ENCODE measurements at regions not wholly inside any gene's neighbourhood (a gene's known extent, or its start where the extent isn't known, plus 50 kb on each side); places are given as distances from the start of the nearest gene placed in this dataset.

DNA sequence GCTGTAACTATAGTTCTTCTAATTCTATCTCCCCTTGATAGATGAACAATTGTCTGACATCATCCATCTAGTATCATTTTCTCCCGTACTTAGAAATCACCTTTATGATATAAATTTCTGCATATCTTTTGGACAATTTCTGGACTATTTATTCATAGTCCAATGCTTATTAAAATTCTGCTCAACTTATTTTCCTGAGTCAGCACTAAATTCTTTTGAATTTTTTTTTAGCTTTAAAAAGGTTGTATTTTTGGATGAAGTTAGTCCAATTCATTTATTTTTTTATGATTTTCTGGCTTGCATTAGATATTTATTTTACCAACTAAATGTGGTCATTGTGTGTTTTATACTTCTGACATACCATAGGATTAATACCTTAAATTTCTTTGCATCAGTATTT lies 538.5 kb upstream of the DCC start:
- FAIRE-seq (no peak), ATAC-seq (no peak), DNase-seq (ENCODE audit: low spot score) (no peak)
- ChIA-PET POLR2A (no interaction called here), CTCF (ENCODE audit: low intra/inter-chr PET ratio, low total read pairs) (no interaction called here)
- H3K9ac ChIP-seq (ENCODE audit: insufficient read depth, low read depth, low read length), result no peak overlapping the region
- BruUV-seq (replicated peaks), result no TSS peak
- no peaks in the 10 kb centered on the region for H4K20me1 ChIP-seq (ENCODE audit: insufficient read depth, low read length)
- WGBS (ENCODE audit: low lambda C conversion rate), result 36% methylated on average over 1 of the region's 1 CpG
- no peaks in the 10 kb centered on the region for H3K4me1 ChIP-seq (ENCODE audit: insufficient read depth, low read length)
- no peaks in the 10 kb centered on the region for H3K79me2 ChIP-seq (ENCODE audit: insufficient read depth, low read length)
- no peak overlapping the region for H3K4me2 ChIP-seq (ENCODE audit: low read depth, low read length)
- TF ChIP-seq ZNF180 (CRISPR knock-in tag; IDR thresholded peaks at IDR 0.05; ENCODE audit: borderline replicate concordance, low read depth), result no peak
- no peak for TF ChIP-seq RFX5 (IDR thresholded peaks at IDR 0.05; ENCODE audit: low read depth, low read length)
- TF ChIP-seq U2AF2 (IDR thresholded peaks at IDR 0.05; ENCODE audit: low read depth, low read length), result no peak
- no peak for TF ChIP-seq ZNF557 (CRISPR knock-in tag; IDR thresholded peaks at IDR 0.05)
- TF ChIP-seq SATB2 (CRISPR knock-in tag; IDR thresholded peaks at IDR 0.05), result no peak
- TF ChIP-seq, protein P1, sequence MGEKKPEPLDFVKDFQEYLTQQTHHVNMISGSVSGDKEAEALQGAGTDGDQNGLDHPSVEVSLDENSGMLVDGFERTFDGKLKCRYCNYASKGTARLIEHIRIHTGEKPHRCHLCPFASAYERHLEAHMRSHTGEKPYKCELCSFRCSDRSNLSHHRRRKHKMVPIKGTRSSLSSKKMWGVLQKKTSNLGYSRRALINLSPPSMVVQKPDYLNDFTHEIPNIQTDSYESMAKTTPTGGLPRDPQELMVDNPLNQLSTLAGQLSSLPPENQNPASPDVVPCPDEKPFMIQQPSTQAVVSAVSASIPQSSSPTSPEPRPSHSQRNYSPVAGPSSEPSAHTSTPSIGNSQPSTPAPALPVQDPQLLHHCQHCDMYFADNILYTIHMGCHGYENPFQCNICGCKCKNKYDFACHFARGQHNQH (CRISPR knock-in tag; IDR thresholded peaks at IDR 0.05), result no peak
- TF ChIP-seq SNAI1 (CRISPR knock-in tag; IDR thresholded peaks at IDR 0.05; ENCODE audit: borderline replicate concordance), result no peak
- TF ChIP-seq ZNF550 (CRISPR knock-in tag; IDR thresholded peaks at IDR 0.05; ENCODE audit: borderline replicate concordance), result no peak
- TF ChIP-seq MAFK (conservative IDR thresholded peaks at IDR 0.05 in 1 of 2, IDR thresholded peaks at IDR 0.05 in 1 of 2; ENCODE audit: low read length in 2 of 2), result peak; percentile 90 to 97
- peak; percentile 93 for TF ChIP-seq MAFF (IDR thresholded peaks at IDR 0.05; ENCODE audit: low read depth, low read length)
- TF ChIP-seq MIER2 (CRISPR knock-in tag; IDR thresholded peaks at IDR 0.05), result no peak
- no peak for TF ChIP-seq IRX3 (CRISPR knock-in tag; IDR thresholded peaks at IDR 0.05; ENCODE audit: borderline replicate concordance, low read depth)
- H3K27me3 ChIP-seq (ENCODE audit: control insufficient read depth in 1 of 2, insufficient read depth in 2 of 2, low read length in 2 of 2), result no peaks in the 10 kb centered on the region
- no peak overlapping the region for H2AFZ ChIP-seq (ENCODE audit: low read length)
- intact Hi-C loops (cut with micrococcal nuclease; ENCODE audit: unreplicated experiment) (no loop called here), in situ Hi-C loops (cut with HindIII; ENCODE audit: extremely low pct_ligation_motif_present, low pct_unique_long_range_greater_than_20kb) (no loop called here)
- no peaks in the 10 kb centered on the region for H3K36me3 ChIP-seq (replicated peaks in 1 of 2; ENCODE audit: control insufficient read depth in 1 of 2, insufficient read depth in 2 of 2, low read length in 2 of 2)
- H3K9me3 ChIP-seq (ENCODE audit: low read length), result peaks cover 15% of the 10 kb centered on the region
- no peak overlapping the region for H3K4me3 ChIP-seq (replicated peaks in 1 of 3; ENCODE audit: insufficient read depth in 1 of 3, low read depth in 2 of 3, low read length in 3 of 3)
- no peak overlapping the region for H3K27ac ChIP-seq (ENCODE audit: extremely low read length, insufficient read depth, low read length)

Measured in HepG2 (cell line).